IMR-90 (cell line): ENCODE measurements at regions not wholly inside any gene's neighbourhood (a gene's known extent, or its start where the extent isn't known, plus 50 kb on each side); places are given as distances from the start of the nearest gene placed in this dataset.

ENCODE experiments used
- USF2 ChIP-seq: fragments of 150-350 bp; IDR thresholded peaks from 2 replicates; pipeline ENCODE4 v1.6.1; 2017; ENCODE audit warnings: mild to moderate bottlenecking, antibody characterized with exemption, low read length, low read depth
- TF ChIP-seq, protein P1 (sequence below): conservative IDR thresholded peaks from 2 replicates; pipeline ENCODE4 v1.5.1; 2012; ENCODE audit warnings: mild to moderate bottlenecking, low read depth, low read length, improper control_type of control experiment

DNA sequence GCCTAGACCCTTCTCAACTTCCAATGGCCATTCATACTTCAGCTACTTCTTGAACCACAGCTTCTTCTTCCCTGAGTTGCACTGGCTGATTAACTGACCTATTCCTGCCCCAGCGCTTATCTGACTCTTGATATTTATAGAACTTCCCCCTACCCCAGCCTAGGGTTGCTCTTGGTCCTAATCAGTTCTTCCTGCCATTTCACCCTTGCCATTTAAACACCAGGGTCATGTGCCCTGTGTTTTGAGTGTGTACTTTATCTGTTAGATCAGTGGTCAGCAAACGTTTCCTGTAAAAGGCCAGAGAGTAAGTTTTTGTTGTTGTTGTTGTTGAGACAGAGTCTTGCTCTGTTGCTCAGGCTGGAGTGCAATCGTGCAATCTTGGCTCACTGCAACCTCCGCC is 82.4 kb upstream of the COX10 start:
- TF ChIP-seq USF2: no peak
- TF ChIP-seq, protein P1, sequence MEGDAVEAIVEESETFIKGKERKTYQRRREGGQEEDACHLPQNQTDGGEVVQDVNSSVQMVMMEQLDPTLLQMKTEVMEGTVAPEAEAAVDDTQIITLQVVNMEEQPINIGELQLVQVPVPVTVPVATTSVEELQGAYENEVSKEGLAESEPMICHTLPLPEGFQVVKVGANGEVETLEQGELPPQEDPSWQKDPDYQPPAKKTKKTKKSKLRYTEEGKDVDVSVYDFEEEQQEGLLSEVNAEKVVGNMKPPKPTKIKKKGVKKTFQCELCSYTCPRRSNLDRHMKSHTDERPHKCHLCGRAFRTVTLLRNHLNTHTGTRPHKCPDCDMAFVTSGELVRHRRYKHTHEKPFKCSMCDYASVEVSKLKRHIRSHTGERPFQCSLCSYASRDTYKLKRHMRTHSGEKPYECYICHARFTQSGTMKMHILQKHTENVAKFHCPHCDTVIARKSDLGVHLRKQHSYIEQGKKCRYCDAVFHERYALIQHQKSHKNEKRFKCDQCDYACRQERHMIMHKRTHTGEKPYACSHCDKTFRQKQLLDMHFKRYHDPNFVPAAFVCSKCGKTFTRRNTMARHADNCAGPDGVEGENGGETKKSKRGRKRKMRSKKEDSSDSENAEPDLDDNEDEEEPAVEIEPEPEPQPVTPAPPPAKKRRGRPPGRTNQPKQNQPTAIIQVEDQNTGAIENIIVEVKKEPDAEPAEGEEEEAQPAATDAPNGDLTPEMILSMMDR: no peak
